GM18867 (cell line): ENCODE measurements at regions not wholly inside any gene's neighbourhood (a gene's known extent, or its start where the extent isn't known, plus 50 kb on each side); places are given as distances from the start of the nearest gene placed in this dataset.

ENCODE experiments used
- ATAC-seq: cut with Tn5 transposase; IDR thresholded peaks from one replicate; pipeline ENCODE4 v1.9.1; 2021; ENCODE audit warnings: mild to moderate bottlenecking, moderate library complexity; ENCODE audit not compliant: unreplicated experiment

- no peak for ATAC-seq
Observed at GRCh38 chr11:122354025-122354697, 238.1 kb upstream of the BLID start.

- no peak for ATAC-seq
Observed at GRCh38 chr11:122353561-122353960, 237.5 kb upstream of the BLID start.

GRCh38 chr11:122348659-122349409 lies 232.8 kb upstream of the BLID start:
- no peak for ATAC-seq

- no peak for ATAC-seq
Observed at GRCh38 chr11:122346006-122346405, 230.0 kb upstream of the BLID start.

- no peak for ATAC-seq
Observed at GRCh38 chr11:122345586-122345985, 229.6 kb upstream of the BLID start.

- no peak for ATAC-seq
Observed at GRCh38 chr11:122344215-122344614, 228.2 kb upstream of the BLID start.

- no peak for ATAC-seq
Observed at GRCh38 chr11:122343210-122343609, 227.2 kb upstream of the BLID start.

GRCh38 chr11:122342089-122342744 lies 226.2 kb upstream of the BLID start:
- no peak for ATAC-seq

GRCh38 chr11:122341477-122341876 lies 225.5 kb upstream of the BLID start:
- ATAC-seq = no peak

- ATAC-seq = no peak
Observed at GRCh38 chr11:122340607-122341290, 224.7 kb upstream of the BLID start.

GRCh38 chr11:122339436-122340060 lies 223.5 kb upstream of the BLID start:
- no peak for ATAC-seq

GRCh38 chr11:122337704-122338103 lies 221.7 kb upstream of the BLID start:
- no peak for ATAC-seq

- no peak for ATAC-seq
Observed at GRCh38 chr11:122337241-122337640, 221.2 kb upstream of the BLID start.

GRCh38 chr11:122336706-122337105 lies 220.7 kb upstream of the BLID start:
- ATAC-seq = no peak

GRCh38 chr11:122334546-122335339 lies 218.7 kb upstream of the BLID start:
- no peak for ATAC-seq

- no peak for ATAC-seq
Observed at GRCh38 chr11:122333467-122333866, 217.5 kb upstream of the BLID start.

GRCh38 chr11:122331079-122331478 lies 215.1 kb upstream of the BLID start:
- no peak for ATAC-seq

GRCh38 chr11:122330279-122330965 lies 214.4 kb upstream of the BLID start:
- no peak for ATAC-seq

GRCh38 chr11:122327528-122327927 lies 211.5 kb upstream of the BLID start:
- no peak for ATAC-seq
